ENCODE measurements at regions not wholly inside any gene's neighbourhood (a gene's known extent, or its start where the extent isn't known, plus 50 kb on each side); places are given as distances from the start of the nearest gene placed in this dataset.

- no peak for DNase-seq
Measured at GRCh38 chr2:181190711-181191110, 210.3 kb downstream of the UBE2E3 start.

- no peak for DNase-seq
Measured at GRCh38 chr2:181193550-181193949, 213.1 kb downstream of the UBE2E3 start.

GRCh38 chr2:181196401-181196800, 216.0 kb downstream of the UBE2E3 start:
- DNase-seq: no peak

- DNase-seq: no peak
Measured at GRCh38 chr2:181197140-181197760, 216.8 kb downstream of the UBE2E3 start.

- DNase-seq: no peak
Measured at GRCh38 chr2:181198183-181198864, 217.9 kb downstream of the UBE2E3 start.

- no peak for DNase-seq
Measured at GRCh38 chr2:181203412-181203811, 223.0 kb downstream of the UBE2E3 start.

- DNase-seq: no peak
Measured at GRCh38 chr2:181203916-181204315, 223.5 kb downstream of the UBE2E3 start.

GRCh38 chr2:181218401-181218821, 238.0 kb downstream of the UBE2E3 start:
- no peak for DNase-seq

GRCh38 chr2:181223234-181223633, 234.0 kb upstream of the ITGA4 start:
- no peak for DNase-seq

- DNase-seq: no peak
Measured at GRCh38 chr2:181224866-181225265, 232.3 kb upstream of the ITGA4 start.

GRCh38 chr2:181228661-181229060, 228.5 kb upstream of the ITGA4 start:
- no peak for DNase-seq

GRCh38 chr2:181231151-181231550, 226.0 kb upstream of the ITGA4 start:
- DNase-seq: no peak

- no peak for DNase-seq
Measured at GRCh38 chr2:181231886-181232621, 225.1 kb upstream of the ITGA4 start.

GRCh38 chr2:181234487-181234891, 222.7 kb upstream of the ITGA4 start:
- no peak for DNase-seq

GRCh38 chr2:181235011-181235410, 222.2 kb upstream of the ITGA4 start:
- no peak for DNase-seq

- DNase-seq: no peak
Measured at GRCh38 chr2:181235683-181236459, 221.3 kb upstream of the ITGA4 start.

GRCh38 chr2:181239201-181239799, 217.9 kb upstream of the ITGA4 start:
- no peak for DNase-seq

- no peak for DNase-seq
Measured at GRCh38 chr2:181240844-181241243, 216.3 kb upstream of the ITGA4 start.

GRCh38 chr2:181241366-181241765, 215.8 kb upstream of the ITGA4 start:
- no peak for DNase-seq

GRCh38 chr2:181241797-181242196, 215.4 kb upstream of the ITGA4 start:
- DNase-seq: no peak

GRCh38 chr2:181242262-181242661, 214.9 kb upstream of the ITGA4 start:
- no peak for DNase-seq

- DNase-seq: no peak
Measured at GRCh38 chr2:181243319-181243718, 213.9 kb upstream of the ITGA4 start.

GRCh38 chr2:181250691-181251090, 206.5 kb upstream of the ITGA4 start:
- DNase-seq: no peak

Measured in stimulated activated naive CD4-positive, alpha-beta T cell treated with Interleukin-2 at 50 U/mL for 16 hours (primary cell).